Neural cell (in vitro differentiated cells): ENCODE measurements at regions not wholly inside any gene's neighbourhood (a gene's known extent, or its start where the extent isn't known, plus 50 kb on each side); places are given as distances from the start of the nearest gene placed in this dataset.

Experiments used
- EP300 ChIP-seq: fragments of 450-650 bp; conservative IDR thresholded peaks from 2 replicates; pipeline ENCODE4 v1.6.1; 2014; ENCODE audit warnings: antibody characterized with exemption, mild to moderate bottlenecking, moderate library complexity; ENCODE audit not compliant: poor library complexity, severe bottlenecking
- EZH2 ChIP-seq: fragments of 200-600, 300-800 bp; shearing (Covaris generic), sonication (generic); IDR thresholded peaks from 2 replicates; pipeline ENCODE4 v1.6.1; 2014; ENCODE audit warnings: antibody characterized with exemption, low read length, borderline replicate concordance, mild to moderate bottlenecking; ENCODE audit not compliant: insufficient read depth, poor library complexity, severe bottlenecking
- SMC3 ChIP-seq: fragments of 450-650 bp; conservative IDR thresholded peaks from 2 replicates; pipeline ENCODE4 v1.6.1; 2014; ENCODE audit warnings: antibody characterized with exemption, mild to moderate bottlenecking, moderate library complexity; ENCODE audit not compliant: poor library complexity
- TAF1 ChIP-seq: IDR thresholded peaks from 2 replicates; pipeline ENCODE4 v1.6.1; 2012; ENCODE audit warnings: low read depth
- TF ChIP-seq, protein P1 (sequence below): fragments of 450-650 bp; IDR thresholded peaks from 2 replicates; pipeline ENCODE4 v1.5.1; 2014; ENCODE audit warnings: antibody characterized with exemption, mild to moderate bottlenecking, moderate library complexity; ENCODE audit not compliant: poor library complexity, severe bottlenecking

DNA sequence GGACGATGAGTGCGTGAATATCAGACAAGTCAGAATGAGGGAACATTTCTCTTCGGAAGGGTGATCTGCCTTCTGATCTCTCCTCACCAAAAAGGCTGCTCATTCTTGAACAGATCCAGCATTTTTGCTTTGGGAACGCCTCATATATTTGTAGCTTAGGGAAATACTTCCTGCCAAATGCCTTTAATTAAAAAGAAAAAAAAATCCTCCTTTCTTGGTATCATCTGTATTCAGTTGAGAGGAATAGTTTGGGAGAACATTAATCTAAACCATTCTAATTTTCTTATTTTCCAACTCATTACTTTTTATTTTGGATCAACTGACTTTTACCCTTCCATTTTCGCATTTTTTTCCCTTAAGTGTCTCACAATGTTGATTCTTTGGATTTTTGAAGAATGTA, 163.4 kb downstream of the SNX18 start:
- TF ChIP-seq, protein P1, sequence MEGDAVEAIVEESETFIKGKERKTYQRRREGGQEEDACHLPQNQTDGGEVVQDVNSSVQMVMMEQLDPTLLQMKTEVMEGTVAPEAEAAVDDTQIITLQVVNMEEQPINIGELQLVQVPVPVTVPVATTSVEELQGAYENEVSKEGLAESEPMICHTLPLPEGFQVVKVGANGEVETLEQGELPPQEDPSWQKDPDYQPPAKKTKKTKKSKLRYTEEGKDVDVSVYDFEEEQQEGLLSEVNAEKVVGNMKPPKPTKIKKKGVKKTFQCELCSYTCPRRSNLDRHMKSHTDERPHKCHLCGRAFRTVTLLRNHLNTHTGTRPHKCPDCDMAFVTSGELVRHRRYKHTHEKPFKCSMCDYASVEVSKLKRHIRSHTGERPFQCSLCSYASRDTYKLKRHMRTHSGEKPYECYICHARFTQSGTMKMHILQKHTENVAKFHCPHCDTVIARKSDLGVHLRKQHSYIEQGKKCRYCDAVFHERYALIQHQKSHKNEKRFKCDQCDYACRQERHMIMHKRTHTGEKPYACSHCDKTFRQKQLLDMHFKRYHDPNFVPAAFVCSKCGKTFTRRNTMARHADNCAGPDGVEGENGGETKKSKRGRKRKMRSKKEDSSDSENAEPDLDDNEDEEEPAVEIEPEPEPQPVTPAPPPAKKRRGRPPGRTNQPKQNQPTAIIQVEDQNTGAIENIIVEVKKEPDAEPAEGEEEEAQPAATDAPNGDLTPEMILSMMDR: no peak
- TF ChIP-seq TAF1 (no peak), SMC3 (no peak), EZH2 (no peak), EP300 (no peak)
